ENCODE measurements at regions not wholly inside any gene's neighbourhood (a gene's known extent, or its start where the extent isn't known, plus 50 kb on each side); places are given as distances from the start of the nearest gene placed in this dataset.

DNA sequence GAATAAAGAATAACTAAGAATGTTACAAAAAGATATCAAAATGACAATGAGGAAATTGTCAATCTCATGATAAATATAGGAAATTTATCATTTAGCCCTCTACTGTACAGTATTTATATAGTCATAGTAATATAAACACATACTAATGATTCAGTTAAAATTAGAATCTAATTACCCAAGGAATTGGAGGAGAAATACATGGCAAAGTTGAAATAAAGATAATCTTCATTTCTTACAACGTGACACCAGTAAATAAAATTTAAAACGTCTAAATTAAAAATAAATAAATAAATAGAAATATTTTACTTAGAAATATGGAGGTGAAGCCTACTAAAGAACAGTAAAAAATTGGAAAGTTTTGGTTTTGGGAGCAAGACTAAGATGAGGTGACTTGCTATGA lies 2163.1 kb upstream of the PCDH20 start:
- H3K27ac ChIP-seq (ENCODE audit: low read depth): no peak overlapping the region
- no peak for DNase-seq (ENCODE audit: low spot score)
- no peak for ATAC-seq
- no peak overlapping the region for H3K4me3 ChIP-seq
- no peak overlapping the region for H3K4me3 Mint-ChIP-seq
- H3F3A ChIP-seq (replicated peaks; ENCODE audit: low read depth): no peaks in the 10 kb centered on the region
- no peaks in the 10 kb centered on the region; the same call in 2 of the 3 replicates for H3K4me1 Mint-ChIP-seq
- H3K4me1 ChIP-seq (ENCODE audit: insufficient read depth): no peaks in the 10 kb centered on the region
- H3K79me2 ChIP-seq (replicated peaks; ENCODE audit: insufficient read depth): no peaks in the 10 kb centered on the region
- no peaks in the 10 kb centered on the region for H3K27me3 ChIP-seq (ENCODE audit: insufficient read depth)
- no peaks in the 10 kb centered on the region for H4K20me1 ChIP-seq (replicated peaks; ENCODE audit: insufficient read depth)
- no peak overlapping the region for H3K27ac Mint-ChIP-seq
- H3K4me2 ChIP-seq: no peak overlapping the region
- TF ChIP-seq EZH2phosphoT487 (IDR thresholded peaks at IDR 0.05; ENCODE audit: unreplicated experiment) (no peak), EZH2 (IDR thresholded peaks at IDR 0.05; ENCODE audit: low read depth, unreplicated experiment) (no peak)
- H3K36me3 ChIP-seq (ENCODE audit: insufficient read depth): no peaks in the 10 kb centered on the region
- H2AFZ ChIP-seq: no peak overlapping the region
- H3K36me3 Mint-ChIP-seq (ENCODE audit: low read depth): peaks cover 7% of the 10 kb centered on the region; the same call in 1 of the 3 replicates
- H3K9me2 ChIP-seq (ENCODE audit: insufficient read depth): no peaks in the 10 kb centered on the region
- H3K9me3 Mint-ChIP-seq: peaks cover 20% of the 10 kb centered on the region
- H3K27me3 Mint-ChIP-seq (ENCODE audit: insufficient read depth, low read depth, poor library complexity): no peaks in the 10 kb centered on the region

DNA sequence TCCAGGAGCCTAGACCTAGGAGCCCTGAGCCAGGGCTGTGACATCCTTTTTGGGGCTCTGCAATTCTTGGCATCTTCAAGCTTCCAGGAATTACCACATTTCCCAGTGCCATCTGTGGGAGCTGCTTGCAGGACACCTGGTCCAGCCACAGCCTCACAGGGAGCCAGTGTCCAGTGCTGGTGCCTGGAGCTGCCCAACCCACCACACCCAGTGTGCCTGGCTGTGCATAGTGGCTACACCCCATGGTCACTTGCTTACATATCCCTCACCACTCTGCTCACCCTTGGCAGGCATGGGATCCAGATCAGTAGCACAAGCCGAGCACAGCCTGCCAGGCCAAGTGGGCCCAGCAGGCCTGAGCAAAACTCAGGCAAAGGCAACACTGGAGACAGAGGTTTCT lies 2151.4 kb upstream of the PCDH20 start:
- H3K4me2 ChIP-seq: no peak overlapping the region
- H4K20me1 ChIP-seq (replicated peaks; ENCODE audit: insufficient read depth): no peaks in the 10 kb centered on the region
- peaks cover 11% of the 10 kb centered on the region; the same call in 2 of the 3 replicates for H3K9me3 Mint-ChIP-seq
- no peaks in the 10 kb centered on the region for H3K79me2 ChIP-seq (replicated peaks; ENCODE audit: insufficient read depth)
- no peaks in the 10 kb centered on the region for H3K27me3 Mint-ChIP-seq (ENCODE audit: insufficient read depth, low read depth, poor library complexity)
- no peaks in the 10 kb centered on the region for H3K36me3 ChIP-seq (ENCODE audit: insufficient read depth)
- 0 out of 2 replicates have a peak, but pooled peaks cover 2% of the 10 kb centered on the region for H3K9me2 ChIP-seq (ENCODE audit: insufficient read depth)
- H3K4me1 Mint-ChIP-seq: no peaks in the 10 kb centered on the region
- no peak overlapping the region for H2AFZ ChIP-seq
- DNase-seq (ENCODE audit: low spot score) (no peak), ATAC-seq (no peak)
- no peak overlapping the region for H3K27ac ChIP-seq (ENCODE audit: low read depth)
- no peaks in the 10 kb centered on the region for H3F3A ChIP-seq (replicated peaks; ENCODE audit: low read depth)
- no peaks in the 10 kb centered on the region for H3K4me1 ChIP-seq (ENCODE audit: insufficient read depth)
- H3K4me3 ChIP-seq: no peak overlapping the region
- H3K27me3 ChIP-seq (ENCODE audit: insufficient read depth): no peaks in the 10 kb centered on the region
- TF ChIP-seq JUNB (IDR thresholded peaks at IDR 0.05; ENCODE audit: unreplicated experiment) (no peak), ZNF331 (CRISPR knock-in tag; IDR thresholded peaks at IDR 0.05; ENCODE audit: low read depth) (no peak), EZH2phosphoT487 (IDR thresholded peaks at IDR 0.05; ENCODE audit: unreplicated experiment) (no peak), POLR2AphosphoS5 (IDR thresholded peaks at IDR 0.05; ENCODE audit: low read depth) (no peak), EZH2 (IDR thresholded peaks at IDR 0.05; ENCODE audit: low read depth, unreplicated experiment) (no peak), CREB1 (CRISPR knock-in tag; IDR thresholded peaks at IDR 0.05; ENCODE audit: low read depth) (no peak), ZNF114 (CRISPR knock-in tag; IDR thresholded peaks at IDR 0.05) (no peak), STAT1 (IDR thresholded peaks at IDR 0.05; ENCODE audit: unreplicated experiment) (no peak)
- TF ChIP-seq, protein P1, sequence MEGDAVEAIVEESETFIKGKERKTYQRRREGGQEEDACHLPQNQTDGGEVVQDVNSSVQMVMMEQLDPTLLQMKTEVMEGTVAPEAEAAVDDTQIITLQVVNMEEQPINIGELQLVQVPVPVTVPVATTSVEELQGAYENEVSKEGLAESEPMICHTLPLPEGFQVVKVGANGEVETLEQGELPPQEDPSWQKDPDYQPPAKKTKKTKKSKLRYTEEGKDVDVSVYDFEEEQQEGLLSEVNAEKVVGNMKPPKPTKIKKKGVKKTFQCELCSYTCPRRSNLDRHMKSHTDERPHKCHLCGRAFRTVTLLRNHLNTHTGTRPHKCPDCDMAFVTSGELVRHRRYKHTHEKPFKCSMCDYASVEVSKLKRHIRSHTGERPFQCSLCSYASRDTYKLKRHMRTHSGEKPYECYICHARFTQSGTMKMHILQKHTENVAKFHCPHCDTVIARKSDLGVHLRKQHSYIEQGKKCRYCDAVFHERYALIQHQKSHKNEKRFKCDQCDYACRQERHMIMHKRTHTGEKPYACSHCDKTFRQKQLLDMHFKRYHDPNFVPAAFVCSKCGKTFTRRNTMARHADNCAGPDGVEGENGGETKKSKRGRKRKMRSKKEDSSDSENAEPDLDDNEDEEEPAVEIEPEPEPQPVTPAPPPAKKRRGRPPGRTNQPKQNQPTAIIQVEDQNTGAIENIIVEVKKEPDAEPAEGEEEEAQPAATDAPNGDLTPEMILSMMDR (conservative IDR thresholded peaks at IDR 0.05; ENCODE audit: low read depth in 2 of 2): no peak
- TF ChIP-seq, protein P2, sequence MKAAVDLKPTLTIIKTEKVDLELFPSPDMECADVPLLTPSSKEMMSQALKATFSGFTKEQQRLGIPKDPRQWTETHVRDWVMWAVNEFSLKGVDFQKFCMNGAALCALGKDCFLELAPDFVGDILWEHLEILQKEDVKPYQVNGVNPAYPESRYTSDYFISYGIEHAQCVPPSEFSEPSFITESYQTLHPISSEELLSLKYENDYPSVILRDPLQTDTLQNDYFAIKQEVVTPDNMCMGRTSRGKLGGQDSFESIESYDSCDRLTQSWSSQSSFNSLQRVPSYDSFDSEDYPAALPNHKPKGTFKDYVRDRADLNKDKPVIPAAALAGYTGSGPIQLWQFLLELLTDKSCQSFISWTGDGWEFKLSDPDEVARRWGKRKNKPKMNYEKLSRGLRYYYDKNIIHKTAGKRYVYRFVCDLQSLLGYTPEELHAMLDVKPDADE (IDR thresholded peaks at IDR 0.05): no peak
- H3K4me3 Mint-ChIP-seq: no peak overlapping the region
- H3K36me3 Mint-ChIP-seq (ENCODE audit: low read depth): peaks cover 4% of the 10 kb centered on the region; the same call in 1 of the 3 replicates
- H3K27ac Mint-ChIP-seq: no peak overlapping the region

All from GM23338 (cell line).